ENCODE measurements at regions not wholly inside any gene's neighbourhood (a gene's known extent, or its start where the extent isn't known, plus 50 kb on each side); places are given as distances from the start of the nearest gene placed in this dataset.

GRCh38 chr3:168843481-168843880 is 747.8 kb upstream of the GOLIM4 start:
- H3K27me3 ChIP-seq (ENCODE audit: control insufficient read depth, extremely low read depth, insufficient read depth, low read length): peaks cover 3% of the 10 kb centered on the region
- no peak overlapping the region for H3K4me2 ChIP-seq (ENCODE audit: control insufficient read depth, extremely low read depth, insufficient read depth, low read depth, low read length)
- no peaks in the 10 kb centered on the region for H4K20me1 ChIP-seq (ENCODE audit: control insufficient read depth, extremely low read depth, insufficient read depth, low read length)
- DNase-seq (ENCODE audit: low read depth, low spot score): no peak
- dilution Hi-C loops (cut with MboI; ENCODE audit: extremely low pct_ligation_motif_present, low sequenced_read_pairs): no loop called here
- no peaks in the 10 kb centered on the region for H3K79me2 ChIP-seq (ENCODE audit: control insufficient read depth, insufficient read depth, low read length)
- H3K9ac ChIP-seq (ENCODE audit: control insufficient read depth, extremely low read depth, insufficient read depth, low read length): no peak overlapping the region
- no peak overlapping the region for H3K4me3 ChIP-seq (ENCODE audit: control insufficient read depth in 2 of 3, extremely low read depth in 1 of 3, insufficient read depth in 2 of 3, low read depth in 1 of 3, low read length in 3 of 3)
- no peak for FAIRE-seq
- H3K9me3 ChIP-seq (ENCODE audit: control insufficient read depth, low read depth, low read length): no peaks in the 10 kb centered on the region
- no peak overlapping the region for H2AFZ ChIP-seq (ENCODE audit: control insufficient read depth, low read length)
- H3K9me1 ChIP-seq (ENCODE audit: control insufficient read depth, extremely low read depth, insufficient read depth, low read length): no peaks in the 10 kb centered on the region
- H3K4me1 ChIP-seq (ENCODE audit: control insufficient read depth, extremely low read depth, insufficient read depth, low read length): no peaks in the 10 kb centered on the region
- H3K36me3 ChIP-seq (ENCODE audit: control insufficient read depth in 2 of 2, extremely low read depth in 1 of 2, insufficient read depth in 2 of 2, low read length in 2 of 2): no peaks in the 10 kb centered on the region
- TF ChIP-seq CTCF (optimal IDR thresholded peaks at IDR 0.05 in 1 of 3, IDR thresholded peaks at IDR 0.05 in 1 of 3, conservative IDR thresholded peaks at IDR 0.05 in 1 of 3; ENCODE audit: extremely low read depth in 1 of 3, insufficient read depth in 2 of 3, low read length in 3 of 3): no peak
- TF ChIP-seq EZH2 (IDR thresholded peaks at IDR 0.05; ENCODE audit: low read length): no peak
- H3K27ac ChIP-seq (ENCODE audit: control insufficient read depth, insufficient read depth, low read length): no peak overlapping the region

- TF ChIP-seq CTCF (optimal IDR thresholded peaks at IDR 0.05 in 1 of 3, IDR thresholded peaks at IDR 0.05 in 1 of 3, conservative IDR thresholded peaks at IDR 0.05 in 1 of 3; ENCODE audit: extremely low read depth in 1 of 3, insufficient read depth in 2 of 3, low read length in 3 of 3) (no peak), EZH2 (IDR thresholded peaks at IDR 0.05; ENCODE audit: low read length) (no peak)
- no peaks in the 10 kb centered on the region for H3K9me1 ChIP-seq (ENCODE audit: control insufficient read depth, extremely low read depth, insufficient read depth, low read length)
- no peak overlapping the region for H3K4me3 ChIP-seq (ENCODE audit: control insufficient read depth in 2 of 3, extremely low read depth in 1 of 3, insufficient read depth in 2 of 3, low read depth in 1 of 3, low read length in 3 of 3)
- H3K27ac ChIP-seq (ENCODE audit: control insufficient read depth, insufficient read depth, low read length): no peak overlapping the region
- H2AFZ ChIP-seq (ENCODE audit: control insufficient read depth, low read length): no peak overlapping the region
- no peaks in the 10 kb centered on the region for H3K36me3 ChIP-seq (ENCODE audit: control insufficient read depth in 2 of 2, extremely low read depth in 1 of 2, insufficient read depth in 2 of 2, low read length in 2 of 2)
- no peak for DNase-seq (ENCODE audit: low read depth, low spot score)
- H3K4me2 ChIP-seq (ENCODE audit: control insufficient read depth, extremely low read depth, insufficient read depth, low read depth, low read length): no peak overlapping the region
- no peak for FAIRE-seq
- H3K9ac ChIP-seq (ENCODE audit: control insufficient read depth, extremely low read depth, insufficient read depth, low read length): no peak overlapping the region
- dilution Hi-C loops (cut with MboI; ENCODE audit: extremely low pct_ligation_motif_present, low sequenced_read_pairs): no loop called here
- no peaks in the 10 kb centered on the region for H3K27me3 ChIP-seq (ENCODE audit: control insufficient read depth, extremely low read depth, insufficient read depth, low read length)
- no peaks in the 10 kb centered on the region for H3K4me1 ChIP-seq (ENCODE audit: control insufficient read depth, extremely low read depth, insufficient read depth, low read length)
- H4K20me1 ChIP-seq (ENCODE audit: control insufficient read depth, extremely low read depth, insufficient read depth, low read length): no peaks in the 10 kb centered on the region
- H3K9me3 ChIP-seq (ENCODE audit: control insufficient read depth, low read depth, low read length): no peaks in the 10 kb centered on the region
- H3K79me2 ChIP-seq (ENCODE audit: control insufficient read depth, insufficient read depth, low read length): no peaks in the 10 kb centered on the region
Observed at GRCh38 chr3:168839653-168840052, 743.9 kb upstream of the GOLIM4 start.

Data from keratinocyte (primary cell).